ENCODE measurements at regions not wholly inside any gene's neighbourhood (a gene's known extent, or its start where the extent isn't known, plus 50 kb on each side); places are given as distances from the start of the nearest gene placed in this dataset.

GRCh38 chr4:19913650-19914049, 338.1 kb upstream of the SLIT2 start:
- no peak overlapping the region for H3T11ph ChIP-seq (ENCODE audit: low read length)
- H3K9me3 ChIP-seq (ENCODE audit: control insufficient read depth, low read depth, low read length), result no peaks in the 10 kb centered on the region
- no peaks in the 10 kb centered on the region for H4K20me1 ChIP-seq (ENCODE audit: control insufficient read depth, insufficient read depth, insufficient read length)
- no peak overlapping the region for H2BK5ac ChIP-seq (ENCODE audit: insufficient read length, low read length)
- no peak overlapping the region for H2BK120ac ChIP-seq (ENCODE audit: low read depth, low read length, poor library complexity, severe bottlenecking)
- H2AFZ ChIP-seq (ENCODE audit: low read length), result no peak overlapping the region
- no CpG with 5 or more reads among the region's 2 CpGs for WGBS (ENCODE audit: extremely low coverage, insufficient read length, low lambda C conversion rate)
- no peak overlapping the region for H3K18ac ChIP-seq (ENCODE audit: insufficient read length, low read depth, low read length)
- H3K27me3 ChIP-seq (ENCODE audit: insufficient read depth, low read length), result no peaks in the 10 kb centered on the region
- no peak overlapping the region for H4K8ac ChIP-seq (replicated peaks; ENCODE audit: insufficient read length, low read depth, low read length)
- H3K4me1 ChIP-seq (ENCODE audit: insufficient read depth, low read length), result no peaks in the 10 kb centered on the region
- Mint-ChIP-seq H3K9me3 (peaks cover 12 to 14% of the 10 kb centered on the region in 2 experiments; a peak in 4 of 5 replicates), H3K4me3 (no peak overlapping the region), H3K27ac (no peak overlapping the region), H3K4me1 (no peaks in the 10 kb centered on the region), H3K27me3 (ENCODE audit: low read depth) (no peaks in the 10 kb centered on the region), H3K36me3 (ENCODE audit: insufficient read depth in 1 of 3, low read depth in 3 of 3) (peaks cover 0 to 4% (median 0%) of the 10 kb centered on the region in 3 experiments; a peak in 2 of 7 replicates)
- H2AK5ac ChIP-seq (ENCODE audit: insufficient read length, low read length), result no peak overlapping the region
- no peak overlapping the region for H2BK20ac ChIP-seq (ENCODE audit: low read depth, low read length, poor library complexity, severe bottlenecking)
- H3K27ac ChIP-seq (ENCODE audit: insufficient read length, low read depth, low read length), result no peak overlapping the region
- H3K56ac ChIP-seq (ENCODE audit: insufficient read length, low read depth, low read length), result no peak overlapping the region
- no peak for TF ChIP-seq CTCF (conservative IDR thresholded peaks at IDR 0.05)
- no peaks in the 10 kb centered on the region for H3K23me2 ChIP-seq (ENCODE audit: insufficient read length, low read depth, low read length, poor library complexity, severe bottlenecking)
- no peak overlapping the region for H3K4me2 ChIP-seq (ENCODE audit: insufficient read depth, insufficient read length, low read length)
- H3K79me1 ChIP-seq (ENCODE audit: insufficient read depth, low read depth, low read length, poor library complexity, severe bottlenecking), result no peaks in the 10 kb centered on the region
- H3K79me2 ChIP-seq (ENCODE audit: insufficient read depth, low read length), result no peaks in the 10 kb centered on the region
- H3K9ac ChIP-seq (ENCODE audit: extremely low read depth, insufficient read length, low read length), result no peak overlapping the region
- no peak overlapping the region for H3K4ac ChIP-seq (ENCODE audit: low read depth, low read length)
- H2BK15ac ChIP-seq (ENCODE audit: low read depth, low read length), result no peak overlapping the region
- H3K23ac ChIP-seq (ENCODE audit: insufficient read length, low read depth, low read length), result no peak overlapping the region
- DNase-seq, result no peak
- H3K14ac ChIP-seq (ENCODE audit: insufficient read depth, low read length), result no peak overlapping the region
- H4K91ac ChIP-seq (ENCODE audit: insufficient read length, low read depth, low read length), result no peak overlapping the region
- no peak overlapping the region for H2BK12ac ChIP-seq (ENCODE audit: insufficient read length, low read depth, low read length)
- H4K5ac ChIP-seq (ENCODE audit: insufficient read length, low read depth, low read length), result no peak overlapping the region
